ENCODE measurements at regions not wholly inside any gene's neighbourhood (a gene's known extent, or its start where the extent isn't known, plus 50 kb on each side); places are given as distances from the start of the nearest gene placed in this dataset.
"Not testable (repeated sequence)": the region's sequence is repeated elsewhere in the genome, so short reads cannot be mapped to it uniquely, and the experiment has no call there.

- Histone ChIP-seq H3K27ac (ENCODE audit: insufficient read depth, low read depth, low read length) (no peak overlapping the region), H3K4me3 (replicated peaks in 1 of 3; ENCODE audit: insufficient read depth in 1 of 3, low read depth in 1 of 3, low read length in 3 of 3) (no peak overlapping the region), H3K4me1 (ENCODE audit: control insufficient read depth, extremely low read depth, insufficient read depth, low read length) (no peaks in the 10 kb centered on the region), H2AFZ (ENCODE audit: low read depth, low read length) (no peak overlapping the region), H3K36me3 (ENCODE audit: control insufficient read depth in 2 of 2, extremely low read depth in 1 of 2, insufficient read depth in 2 of 2, low read length in 2 of 2) (no peaks in the 10 kb centered on the region), H3K9me3 (replicated peaks; ENCODE audit: control insufficient read depth, insufficient read depth, low read length) (no peaks in the 10 kb centered on the region), H3K27me3 (ENCODE audit: control insufficient read depth in 2 of 2, insufficient read depth in 2 of 2, low read length in 2 of 2) (no peaks in the 10 kb centered on the region), H3K9me1 (replicated peaks; ENCODE audit: control insufficient read depth, extremely low read depth, insufficient read depth, low read length) (no peaks in the 10 kb centered on the region), H4K20me1 (replicated peaks; ENCODE audit: control insufficient read depth, extremely low read depth, insufficient read depth, low read length) (no peaks in the 10 kb centered on the region), H3K79me2 (ENCODE audit: control insufficient read depth, insufficient read depth, low read length) (no peaks in the 10 kb centered on the region), H3K9ac (replicated peaks; ENCODE audit: extremely low read depth, insufficient read depth, low read length) (no peak overlapping the region), H3K4me2 (ENCODE audit: insufficient read depth, low read length) (no peak overlapping the region)
- BruUV-seq (replicated peaks), result no TSS peak
- TF ChIP-seq POLR2A (IDR thresholded peaks at IDR 0.05; ENCODE audit: low read depth, low read length), result no peak
- dilution Hi-C loops (cut with MboI; ENCODE audit: extremely low pct_ligation_motif_present, low sequenced_read_pairs), result no loop called here
- intact Hi-C loops (cut with micrococcal nuclease), result no loop called here
- ChIA-PET CTCF (no interaction called here), POLR2A (no interaction called here)
- DNase-seq (ENCODE audit: low read depth, low spot score) (no peak), FAIRE-seq (no peak)
These were observed 1955.0 kb downstream of the PCDH9 start for GRCh38 chr13:65275108-65275507.

- H3K36me3 ChIP-seq (ENCODE audit: control insufficient read depth in 2 of 2, extremely low read depth in 1 of 2, insufficient read depth in 2 of 2, low read length in 2 of 2); H4K20me1 ChIP-seq (replicated peaks; ENCODE audit: control insufficient read depth, extremely low read depth, insufficient read depth, low read length); H3K4me3 ChIP-seq (replicated peaks in 1 of 3; ENCODE audit: insufficient read depth in 1 of 3, low read depth in 1 of 3, low read length in 3 of 3); H3K9ac ChIP-seq (replicated peaks; ENCODE audit: extremely low read depth, insufficient read depth, low read length); H3K27ac ChIP-seq (ENCODE audit: insufficient read depth, low read depth, low read length); BruUV-seq (replicated peaks); H3K27me3 ChIP-seq (ENCODE audit: control insufficient read depth in 2 of 2, insufficient read depth in 2 of 2, low read length in 2 of 2); dilution Hi-C loops (cut with MboI; ENCODE audit: extremely low pct_ligation_motif_present, low sequenced_read_pairs); POLR2A ChIA-PET; H3K4me2 ChIP-seq (ENCODE audit: insufficient read depth, low read length); DNase-seq (ENCODE audit: low read depth, low spot score); intact Hi-C loops (cut with micrococcal nuclease); FAIRE-seq; H3K9me3 ChIP-seq (replicated peaks; ENCODE audit: control insufficient read depth, insufficient read depth, low read length); H3K4me1 ChIP-seq (ENCODE audit: control insufficient read depth, extremely low read depth, insufficient read depth, low read length); H3K9me1 ChIP-seq (replicated peaks; ENCODE audit: control insufficient read depth, extremely low read depth, insufficient read depth, low read length); H2AFZ ChIP-seq (ENCODE audit: low read depth, low read length); H3K79me2 ChIP-seq (ENCODE audit: control insufficient read depth, insufficient read depth, low read length); CTCF ChIA-PET: not testable (repeated sequence)
These were observed 1956.2 kb downstream of the PCDH9 start for GRCh38 chr13:65273811-65274420.

GRCh38 chr13:65268009-65268408, 1962.1 kb downstream of the PCDH9 start:
- intact Hi-C loops (cut with micrococcal nuclease), result no loop called here
- no TSS peak for BruUV-seq (replicated peaks)

More at GRCh38 chr13:65268009-65268408, 1962.1 kb downstream of the PCDH9 start:
- DNase-seq (ENCODE audit: low read depth, low spot score) (no peak), FAIRE-seq (peak; percentile 54)
- H3K9ac ChIP-seq (replicated peaks; ENCODE audit: extremely low read depth, insufficient read depth, low read length), result no peak overlapping the region
- H4K20me1 ChIP-seq (replicated peaks; ENCODE audit: control insufficient read depth, extremely low read depth, insufficient read depth, low read length), result no peaks in the 10 kb centered on the region
- no peak overlapping the region for H2AFZ ChIP-seq (ENCODE audit: low read depth, low read length)
- no peak overlapping the region for H3K27ac ChIP-seq (ENCODE audit: insufficient read depth, low read depth, low read length)
- no peaks in the 10 kb centered on the region for H3K9me3 ChIP-seq (replicated peaks; ENCODE audit: control insufficient read depth, insufficient read depth, low read length)
- no peaks in the 10 kb centered on the region for H3K79me2 ChIP-seq (ENCODE audit: control insufficient read depth, insufficient read depth, low read length)
- H3K4me1 ChIP-seq (ENCODE audit: control insufficient read depth, extremely low read depth, insufficient read depth, low read length), result no peaks in the 10 kb centered on the region
- H3K36me3 ChIP-seq (ENCODE audit: control insufficient read depth in 2 of 2, extremely low read depth in 1 of 2, insufficient read depth in 2 of 2, low read length in 2 of 2), result no peaks in the 10 kb centered on the region
- POLR2A ChIA-PET, result no interaction called here
- dilution Hi-C loops (cut with MboI; ENCODE audit: extremely low pct_ligation_motif_present, low sequenced_read_pairs), result no loop called here
- CTCF ChIA-PET, result interaction anchor here (1.2 kb wide), 1 partner anchor 18 kb away, joined by 3 read pairs; no protein-coding TSS in a partner anchor
- no peak overlapping the region for H3K4me2 ChIP-seq (ENCODE audit: insufficient read depth, low read length)
- no peaks in the 10 kb centered on the region for H3K27me3 ChIP-seq (ENCODE audit: control insufficient read depth in 2 of 2, insufficient read depth in 2 of 2, low read length in 2 of 2)
- H3K4me3 ChIP-seq (replicated peaks in 1 of 3; ENCODE audit: insufficient read depth in 1 of 3, low read depth in 1 of 3, low read length in 3 of 3), result no peak overlapping the region
- H3K9me1 ChIP-seq (replicated peaks; ENCODE audit: control insufficient read depth, extremely low read depth, insufficient read depth, low read length), result no peaks in the 10 kb centered on the region
- no peak for TF ChIP-seq JUN (IDR thresholded peaks at IDR 0.05; ENCODE audit: borderline replicate concordance, insufficient read depth, insufficient read length, low read depth)
- TF ChIP-seq GATA2 (IDR thresholded peaks at IDR 0.05; ENCODE audit: insufficient read depth, insufficient read length, low read depth, low read length), result no peak
- no peak for TF ChIP-seq MYC (IDR thresholded peaks at IDR 0.05; ENCODE audit: low read depth, low read length)
- no peak for TF ChIP-seq POLR2AphosphoS5 (IDR thresholded peaks at IDR 0.05; ENCODE audit: insufficient read depth, low read depth, low read length)
- TF ChIP-seq MAX (IDR thresholded peaks at IDR 0.05; ENCODE audit: insufficient read depth, insufficient read length), result no peak
- TF ChIP-seq POLR2A (IDR thresholded peaks at IDR 0.05; ENCODE audit: low read depth, low read length), result no peak
- no peak for TF ChIP-seq FOS (IDR thresholded peaks at IDR 0.05; ENCODE audit: borderline replicate concordance, insufficient read depth, low read length)
- TF ChIP-seq CTCF (IDR thresholded peaks at IDR 0.05; ENCODE audit: extremely low read depth in 1 of 2, insufficient read depth in 1 of 2, low read depth in 1 of 2, low read length in 2 of 2), result no peak
- no peak for TF ChIP-seq EZH2 (IDR thresholded peaks at IDR 0.05; ENCODE audit: borderline replicate concordance, low read depth, low read length, severe bottlenecking)

Measured in endothelial cell of umbilical vein (primary cell).